ENCODE measurements at regions not wholly inside any gene's neighbourhood (a gene's known extent, or its start where the extent isn't known, plus 50 kb on each side); places are given as distances from the start of the nearest gene placed in this dataset.

DNA sequence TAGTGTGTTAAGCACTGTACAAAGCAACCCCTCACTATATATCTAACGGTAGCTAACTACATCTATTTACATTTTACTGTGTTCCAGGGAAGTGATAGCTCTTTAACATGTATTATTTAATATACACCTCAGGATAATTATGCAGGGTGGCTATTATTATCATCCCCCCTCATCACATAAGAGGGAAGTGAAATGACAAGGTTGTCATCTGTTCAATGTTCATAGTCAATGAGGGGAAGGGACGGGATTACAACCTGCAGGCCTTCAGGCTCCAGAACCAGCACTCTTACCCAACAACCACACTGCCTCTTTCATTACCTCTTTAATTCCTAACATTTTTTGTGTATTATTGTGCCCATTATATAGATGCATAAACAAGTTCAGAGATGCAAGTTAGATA, 238.7 kb upstream of the ANO3 start:
- DNase-seq (ENCODE audit: low read depth, low spot score) = no peak
- no peak overlapping the region for H3K4me3 ChIP-seq (ENCODE audit: low read length)

DNA sequence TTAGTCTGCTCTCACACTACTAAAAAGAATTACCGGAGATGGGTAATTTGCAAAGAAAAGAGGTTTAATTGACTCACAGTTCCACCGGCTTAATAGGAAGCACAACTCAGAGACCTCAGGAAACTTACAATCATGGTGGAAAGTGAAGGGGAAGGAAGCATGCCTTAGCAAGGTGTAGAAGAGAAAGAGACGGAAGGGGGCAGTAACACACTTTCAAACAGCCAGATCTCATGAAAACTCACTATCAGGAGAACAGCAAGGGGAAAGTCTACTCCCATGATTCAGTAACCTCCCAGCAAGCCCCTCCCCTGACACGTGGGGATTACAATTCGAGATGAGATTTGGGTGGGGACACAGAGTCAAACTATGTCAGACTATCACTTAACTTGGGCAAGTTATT, 236.6 kb upstream of the ANO3 start:
- no peak overlapping the region for H3K4me3 ChIP-seq (ENCODE audit: low read length)

DNA sequence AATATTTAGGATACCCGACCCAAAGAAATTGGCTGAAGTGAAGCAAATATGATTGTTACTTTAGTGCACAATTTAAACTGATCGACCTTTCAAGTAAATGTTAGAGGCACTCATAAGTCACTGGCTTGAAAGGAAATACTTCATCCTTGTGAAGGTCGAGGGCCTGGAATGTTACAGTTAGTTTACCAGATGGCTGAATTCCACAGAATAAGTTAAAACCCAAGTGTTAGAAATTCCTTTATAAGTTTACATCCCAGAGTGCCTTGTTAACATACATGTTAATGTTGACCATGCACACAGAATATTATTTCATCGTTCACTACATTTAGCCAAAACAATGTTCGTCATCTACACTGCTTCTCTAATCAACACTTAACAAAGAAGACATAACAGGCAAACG, 235.5 kb upstream of the ANO3 start:
- DNase-seq (ENCODE audit: low read depth, low spot score) = no peak
- no peak overlapping the region for H3K4me3 ChIP-seq (ENCODE audit: low read length)

More for the DNA sequence above, 236.6 kb upstream of the ANO3 start:
- no peak for DNase-seq (ENCODE audit: low read depth, low spot score)

DNA sequence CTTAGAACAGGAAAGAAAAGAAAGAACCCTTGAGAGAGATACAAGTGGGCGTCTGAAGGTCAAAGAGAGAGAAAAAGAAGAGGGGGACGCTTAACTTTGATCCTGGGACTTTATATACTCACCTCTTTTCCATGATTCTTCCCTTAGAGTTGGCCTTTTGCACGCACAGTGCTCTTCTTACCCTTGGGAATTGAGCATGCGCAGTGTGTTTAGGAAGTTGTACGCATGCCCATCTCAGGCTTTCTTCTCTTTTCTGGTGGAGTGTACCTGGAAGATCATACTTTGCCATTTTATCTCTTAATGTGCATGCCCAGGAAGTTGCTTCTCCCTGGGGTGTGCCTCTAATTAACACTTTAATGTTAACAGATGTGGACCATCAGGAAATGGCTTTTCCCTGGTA, 229.6 kb upstream of the ANO3 start:
- H3K4me3 ChIP-seq (ENCODE audit: low read length) = no peak overlapping the region
- no peak for DNase-seq (ENCODE audit: low read depth, low spot score)

DNA sequence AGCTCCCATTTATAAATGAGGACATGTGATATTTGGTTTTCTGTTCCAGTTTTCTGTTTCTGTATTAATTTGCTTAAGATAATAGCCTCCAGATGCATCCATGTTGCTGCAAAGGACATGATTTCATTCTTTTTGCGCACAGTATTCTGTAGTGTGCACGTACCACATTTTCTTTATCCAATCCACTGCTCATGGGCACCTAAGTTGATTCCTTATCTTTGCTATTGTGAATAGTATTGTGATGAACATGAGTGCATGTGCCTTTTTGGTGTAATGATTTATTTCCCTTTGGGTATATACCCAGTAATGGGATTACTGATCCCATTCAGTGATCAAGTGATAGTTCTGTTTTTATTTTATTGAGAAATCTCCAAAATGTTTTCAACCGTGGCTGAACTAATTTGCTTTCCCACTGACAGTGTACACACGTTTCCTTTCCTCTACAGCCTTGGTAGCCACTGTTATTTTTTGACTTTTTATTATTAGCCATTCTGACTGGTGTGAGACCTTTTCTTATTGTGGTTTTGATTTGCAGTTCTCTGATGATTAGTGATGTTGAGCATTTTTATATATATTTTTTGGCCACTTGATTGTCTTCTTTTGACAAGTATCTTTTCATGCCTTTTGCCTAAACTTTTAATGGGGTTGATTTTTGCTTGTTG, 226.0 kb upstream of the ANO3 start:
- DNase-seq (ENCODE audit: low read depth, low spot score) = no peak
- no peak overlapping the region for H3K4me3 ChIP-seq (ENCODE audit: low read length)

DNA sequence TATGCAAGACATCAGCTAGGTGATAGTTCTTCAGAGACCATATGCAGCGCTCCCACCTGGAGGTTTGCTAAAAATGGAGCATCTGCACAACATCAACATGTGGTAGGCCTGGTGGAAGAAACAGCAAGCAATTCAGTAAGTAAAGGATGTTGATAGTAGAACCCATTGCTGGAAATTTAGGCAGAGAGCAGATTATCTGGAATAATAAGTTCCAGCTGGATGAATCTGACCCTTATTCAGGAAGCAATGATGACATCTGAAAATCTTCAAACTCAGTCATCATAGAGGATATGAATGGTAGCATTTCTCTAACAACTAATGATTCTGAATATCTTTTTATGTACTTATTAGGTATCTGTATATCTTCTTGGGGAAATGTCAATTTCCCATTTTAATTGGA, 225.2 kb upstream of the ANO3 start:
- H3K4me3 ChIP-seq (ENCODE audit: low read length) = no peak overlapping the region
- DNase-seq (ENCODE audit: low read depth, low spot score) = no peak

DNA sequence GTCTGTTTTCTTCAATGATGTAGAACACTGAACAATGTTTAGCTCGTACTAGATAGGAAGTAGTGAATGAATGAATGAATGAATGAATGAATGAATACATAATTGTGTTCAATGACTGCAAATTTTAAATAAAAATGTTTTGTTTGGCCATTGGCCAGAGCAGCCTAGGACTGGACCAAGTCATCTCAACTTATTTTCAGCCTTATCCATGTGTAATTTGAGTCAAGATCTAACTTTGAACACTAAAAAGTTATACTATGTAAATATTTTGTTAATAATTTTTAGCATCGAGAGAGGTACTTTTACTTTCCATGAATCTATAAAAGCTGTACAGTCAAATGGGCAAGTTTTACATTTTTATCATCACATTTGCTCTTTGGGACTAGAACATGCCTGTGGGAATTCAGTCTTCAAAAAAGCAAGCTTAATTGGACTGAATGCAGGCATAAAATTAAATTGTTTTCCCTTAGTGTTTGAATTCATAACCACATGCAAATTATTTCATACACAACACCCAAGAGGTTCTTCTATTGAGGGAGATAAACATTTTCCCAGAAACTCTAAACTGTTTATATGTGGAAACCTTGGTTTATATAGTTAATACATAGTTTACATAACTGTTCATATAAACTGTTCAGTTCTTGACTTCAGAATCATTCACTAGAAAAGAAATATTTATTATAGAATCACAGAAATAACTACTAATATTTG, 222.1 kb upstream of the ANO3 start:
- no peak for DNase-seq (ENCODE audit: low read depth, low spot score)
- no peak overlapping the region for H3K4me3 ChIP-seq (ENCODE audit: low read length)

DNA sequence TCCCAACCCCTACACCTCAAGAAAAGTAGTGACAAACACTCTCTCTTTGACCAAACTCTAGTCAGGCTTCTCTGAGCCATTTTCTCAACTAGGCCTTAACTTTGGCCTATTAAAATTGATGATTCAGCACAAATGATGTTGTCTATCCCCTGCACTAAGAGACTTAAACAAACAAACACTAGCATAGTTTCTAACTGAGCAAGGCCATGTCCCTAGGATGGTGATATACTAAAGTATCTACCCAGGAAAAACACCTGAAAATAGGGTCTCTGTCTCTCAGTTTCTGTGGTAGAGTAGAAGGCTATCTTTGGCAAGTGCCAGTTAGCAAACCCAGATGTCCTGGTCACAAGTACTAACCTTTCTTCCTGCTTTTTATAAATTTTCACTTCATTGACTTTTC, 219.7 kb upstream of the ANO3 start:
- no peak for DNase-seq (ENCODE audit: low read depth, low spot score)

DNA sequence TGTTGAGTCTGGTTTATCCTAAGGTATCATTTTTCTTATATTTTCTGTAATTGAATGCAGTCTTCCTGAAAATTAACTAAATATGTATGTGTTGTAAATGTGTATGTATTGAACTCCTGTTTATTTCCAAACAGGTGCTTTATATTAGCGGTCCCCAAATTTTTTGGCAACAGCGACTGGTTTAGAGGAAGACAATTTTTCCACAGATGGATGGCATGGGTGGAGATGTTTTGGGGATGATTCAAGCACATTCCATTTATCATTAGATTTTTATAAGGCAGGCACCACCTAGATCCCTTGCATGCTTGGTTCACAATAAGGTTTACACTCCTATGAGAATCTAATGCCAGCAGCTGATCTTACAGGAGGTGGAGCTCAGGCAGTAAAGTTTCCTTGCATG, 210.5 kb upstream of the ANO3 start:
- no peak for DNase-seq (ENCODE audit: low read depth, low spot score)

More for the DNA sequence above, 219.7 kb upstream of the ANO3 start:
- H3K4me3 ChIP-seq (ENCODE audit: low read length) = no peak overlapping the region

DNA sequence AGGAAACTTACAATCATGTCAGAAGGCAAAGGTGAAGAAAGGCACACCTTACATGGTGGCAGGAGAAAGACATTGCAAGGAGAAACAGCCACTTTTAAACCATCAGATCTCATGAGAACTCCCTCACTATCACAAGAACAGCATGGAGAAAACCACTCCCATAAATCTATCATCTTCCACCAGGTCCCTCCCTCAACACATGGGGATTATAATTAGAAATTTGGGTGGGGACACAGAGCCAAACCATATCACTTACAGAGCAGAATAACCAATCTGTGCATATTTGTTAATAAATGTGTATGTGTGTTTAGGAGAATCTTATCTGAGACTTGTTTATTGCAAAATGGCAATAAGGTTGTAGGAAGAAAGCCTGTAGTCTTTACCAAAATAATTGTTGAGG, 205.2 kb upstream of the ANO3 start:
- no peak overlapping the region for H3K4me3 ChIP-seq (ENCODE audit: low read length)
- DNase-seq (ENCODE audit: low read depth, low spot score) = no peak

More for the DNA sequence above, 210.5 kb upstream of the ANO3 start:
- no peak overlapping the region for H3K4me3 ChIP-seq (ENCODE audit: low read length)

DNA sequence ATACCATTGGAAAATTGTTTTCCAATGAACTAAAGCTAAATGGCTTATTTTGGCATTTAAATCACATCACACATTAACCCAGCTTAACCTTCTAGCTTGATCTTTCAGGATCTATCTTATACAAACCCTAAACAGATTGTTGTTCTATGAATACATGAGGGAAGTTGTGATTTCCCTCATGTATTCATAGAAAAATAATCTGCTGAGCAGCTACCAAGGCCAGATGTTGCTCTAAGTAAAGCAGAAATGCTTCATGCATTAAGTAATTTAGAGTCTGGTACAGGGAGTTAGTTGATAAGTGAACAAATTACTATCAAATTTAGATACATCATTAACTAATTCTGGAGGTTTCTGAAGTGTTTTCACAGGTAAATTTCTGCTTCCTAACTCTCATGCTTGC, 204.6 kb upstream of the ANO3 start:
- no peak for DNase-seq (ENCODE audit: low read depth, low spot score)
- H3K4me3 ChIP-seq (ENCODE audit: low read length) = no peak overlapping the region

DNA sequence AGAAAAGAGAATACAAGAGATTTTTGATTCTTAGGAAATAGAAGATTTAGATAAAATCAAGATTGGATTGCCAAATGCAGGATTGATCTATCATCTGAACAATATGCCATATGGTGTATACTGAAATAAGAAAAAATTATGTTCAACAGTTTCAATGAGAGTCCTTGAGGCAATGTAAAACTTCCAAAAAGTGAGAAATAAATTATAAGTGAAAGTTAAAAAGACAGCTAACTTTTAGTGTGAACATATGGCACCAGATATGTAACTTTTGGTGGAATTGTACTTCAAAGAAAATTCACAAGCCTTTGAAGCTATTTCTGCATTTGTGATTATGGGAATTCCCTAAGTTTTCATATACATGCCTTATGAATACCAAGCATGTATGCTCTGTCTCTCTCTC, 200.5 kb upstream of the ANO3 start:
- no peak overlapping the region for H3K4me3 ChIP-seq (ENCODE audit: low read length)
- no peak for DNase-seq (ENCODE audit: low read depth, low spot score)

DNA sequence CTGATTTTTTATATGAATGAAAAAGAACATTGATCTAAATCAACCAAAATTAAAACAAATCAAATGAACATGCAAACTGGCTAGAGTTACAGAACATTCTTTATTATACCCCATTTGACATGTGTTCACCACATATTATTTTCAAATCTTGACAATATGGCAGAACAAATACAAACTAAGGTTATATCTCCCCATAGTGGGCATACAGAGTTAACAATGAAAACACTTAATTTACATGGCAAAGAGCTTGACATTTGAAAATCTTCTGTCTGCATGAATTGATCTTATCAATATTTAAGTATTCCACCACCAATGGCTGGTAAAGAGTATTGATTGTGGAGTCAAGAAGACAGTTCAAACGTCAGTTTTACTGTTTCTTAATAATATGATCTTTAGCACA, 197.9 kb upstream of the ANO3 start:
- no peak overlapping the region for H3K4me3 ChIP-seq (ENCODE audit: low read length)
- no peak for DNase-seq (ENCODE audit: low read depth, low spot score)

DNA sequence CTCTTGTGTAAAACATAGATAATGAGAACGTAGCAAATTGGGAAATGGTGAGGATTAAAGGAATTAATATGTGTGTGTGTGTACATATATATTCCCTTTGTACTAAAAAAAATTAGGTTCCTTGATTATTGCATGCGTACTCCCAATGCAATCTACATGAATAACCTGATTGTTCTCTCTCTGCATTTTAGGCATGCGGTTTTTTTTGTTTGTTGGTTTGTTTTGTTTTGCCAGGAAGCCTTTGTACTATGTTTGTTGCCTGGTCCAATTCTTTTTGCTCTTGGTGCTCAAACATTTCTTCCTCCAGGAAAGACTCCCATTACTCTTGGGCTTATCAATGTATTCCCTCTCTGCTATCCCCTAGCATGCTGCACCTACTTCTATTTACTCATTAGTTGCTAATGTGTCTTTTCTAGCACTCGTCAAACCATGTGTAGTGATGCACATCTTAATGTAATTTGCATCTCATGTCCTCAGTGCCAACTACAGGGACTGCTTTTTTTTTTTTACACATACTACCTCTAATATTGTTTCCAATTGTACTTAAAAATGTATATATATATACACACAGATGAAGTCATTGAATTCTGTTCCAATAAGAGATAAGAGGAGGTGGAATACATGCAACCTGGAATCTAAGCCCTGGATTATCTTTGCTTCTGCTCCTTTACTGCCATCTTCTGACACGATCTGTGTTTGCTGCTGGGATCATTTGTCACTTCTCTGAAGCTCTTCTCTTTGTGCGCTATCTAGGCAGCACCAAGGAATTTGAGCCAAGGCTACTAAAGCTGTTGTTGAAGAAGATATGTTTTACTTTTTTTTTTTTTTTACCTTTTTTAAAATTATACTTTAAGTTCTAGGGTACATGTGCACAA, 197.2 kb upstream of the ANO3 start:
- DNase-seq (ENCODE audit: low read depth, low spot score) = no peak

DNA sequence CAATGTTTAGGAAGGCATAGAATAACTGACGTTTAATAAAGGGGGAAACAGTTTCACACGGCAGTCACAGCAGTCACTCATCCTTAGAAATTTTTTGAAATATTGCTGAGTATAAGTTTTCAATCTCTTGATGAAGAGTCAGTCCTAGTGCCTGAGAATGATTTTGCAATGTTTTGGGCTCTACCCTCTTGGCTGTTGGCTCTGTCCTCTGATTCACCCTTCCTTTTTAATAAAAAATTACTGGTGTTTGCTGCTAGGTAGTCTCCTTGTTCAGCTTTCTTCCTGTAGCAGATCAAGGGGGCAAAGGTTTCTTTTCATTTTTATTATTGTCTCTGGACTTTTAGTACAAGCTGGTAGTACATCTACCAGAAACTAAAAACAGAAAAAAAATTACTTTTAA, 194.3 kb upstream of the ANO3 start:
- H3K4me3 ChIP-seq (ENCODE audit: low read length) = no peak overlapping the region
- no peak for DNase-seq (ENCODE audit: low read depth, low spot score)

More for the DNA sequence above, 197.2 kb upstream of the ANO3 start:
- no peak overlapping the region for H3K4me3 ChIP-seq (ENCODE audit: low read length)

DNA sequence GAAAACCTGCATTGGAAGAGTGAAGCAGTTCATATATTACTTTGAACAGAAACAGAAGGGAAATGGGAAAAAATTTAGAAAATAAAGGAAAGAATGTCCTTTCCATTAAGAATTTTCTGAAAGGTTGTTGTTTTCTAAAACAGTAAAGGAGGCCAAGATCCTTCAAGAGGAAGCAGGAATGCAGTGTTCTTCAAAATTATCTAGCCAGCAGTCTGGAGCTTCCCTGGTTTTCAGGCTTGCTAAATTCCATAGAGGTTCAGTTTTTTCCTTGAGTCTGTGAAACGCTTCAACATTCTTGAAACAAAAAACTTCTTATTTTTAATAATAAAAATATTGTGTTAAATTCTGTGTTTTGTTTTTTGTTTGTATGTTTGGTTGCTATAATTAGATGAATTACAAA, 189.0 kb upstream of the ANO3 start:
- no peak overlapping the region for H3K4me3 ChIP-seq (ENCODE audit: low read length)
- no peak for DNase-seq (ENCODE audit: low read depth, low spot score)

DNA sequence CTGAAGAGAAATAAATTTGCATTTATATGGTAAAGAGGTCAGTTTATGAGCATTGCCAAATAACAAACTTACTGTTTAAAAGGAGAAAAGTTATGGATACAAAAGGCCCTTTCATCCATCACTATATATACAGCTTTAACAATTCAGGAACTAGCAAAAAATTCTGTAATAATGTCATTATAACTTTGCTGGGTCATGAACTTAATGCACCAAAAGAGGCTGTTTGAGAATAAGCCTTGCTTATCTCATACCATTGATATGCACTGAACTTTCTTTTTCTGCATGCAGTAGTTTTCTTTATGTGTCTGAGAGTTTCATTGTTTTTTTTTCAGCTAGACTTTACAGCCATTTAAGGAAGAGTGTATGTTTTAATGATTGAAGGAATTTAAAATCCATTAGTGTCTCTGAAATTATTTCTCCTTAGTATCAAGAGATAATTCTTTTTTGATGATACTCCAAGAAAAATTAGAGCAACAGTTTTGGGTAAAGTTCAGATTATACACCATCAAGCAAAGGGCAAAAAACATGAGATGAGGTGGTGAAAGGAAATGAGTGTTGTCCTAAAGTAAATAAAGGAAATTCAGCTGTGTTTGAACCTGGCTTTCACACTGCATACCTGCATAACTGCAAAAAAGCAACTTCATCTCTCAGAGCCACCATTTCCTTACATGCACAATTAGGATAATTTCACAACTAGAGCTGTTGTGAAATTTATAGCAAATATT, 188.2 kb upstream of the ANO3 start:
- no peak overlapping the region for H3K4me3 ChIP-seq (ENCODE audit: low read length)
- no peak for DNase-seq (ENCODE audit: low read depth, low spot score)

DNA sequence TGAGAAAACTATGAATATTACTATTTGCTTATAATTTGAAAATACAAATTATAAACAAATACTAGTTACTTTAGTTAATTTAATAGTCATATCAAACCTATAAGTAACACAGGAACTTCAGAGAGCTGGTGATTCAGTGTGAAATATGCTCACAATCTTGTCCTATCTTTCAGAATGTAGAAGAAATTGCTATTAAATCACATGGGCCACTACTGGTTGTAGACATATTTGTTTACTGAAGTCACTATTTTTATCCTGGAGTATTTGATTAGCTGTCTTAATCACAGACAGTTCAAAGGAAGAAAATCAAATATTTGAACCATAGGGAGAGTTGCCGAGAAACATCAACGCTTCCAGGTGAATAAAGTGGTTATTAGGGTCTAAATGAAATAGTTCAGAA, 187.6 kb upstream of the ANO3 start:
- no peak overlapping the region for H3K4me3 ChIP-seq (ENCODE audit: low read length)
- DNase-seq (ENCODE audit: low read depth, low spot score) = no peak

DNA sequence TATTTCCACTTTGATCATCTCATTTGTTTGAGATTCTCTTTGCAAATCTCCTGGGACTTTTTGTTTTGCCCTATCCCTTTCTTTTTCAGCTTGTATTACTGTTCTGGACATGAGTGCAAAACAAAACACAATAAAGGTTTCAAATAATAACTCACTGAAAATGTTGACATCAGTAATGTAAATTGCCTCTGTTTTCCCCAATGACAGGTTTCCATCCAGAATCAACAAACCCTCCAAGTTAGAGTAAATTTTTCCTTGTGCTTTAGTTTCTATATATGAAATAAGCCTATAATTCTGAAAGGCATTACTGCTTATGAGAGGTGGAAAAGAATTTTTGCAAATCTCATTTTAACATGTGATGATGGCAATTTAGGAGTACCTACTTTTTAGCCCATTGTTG, 187.0 kb upstream of the ANO3 start:
- no peak for DNase-seq (ENCODE audit: low read depth, low spot score)
- H3K4me3 ChIP-seq (ENCODE audit: low read length) = no peak overlapping the region

DNA sequence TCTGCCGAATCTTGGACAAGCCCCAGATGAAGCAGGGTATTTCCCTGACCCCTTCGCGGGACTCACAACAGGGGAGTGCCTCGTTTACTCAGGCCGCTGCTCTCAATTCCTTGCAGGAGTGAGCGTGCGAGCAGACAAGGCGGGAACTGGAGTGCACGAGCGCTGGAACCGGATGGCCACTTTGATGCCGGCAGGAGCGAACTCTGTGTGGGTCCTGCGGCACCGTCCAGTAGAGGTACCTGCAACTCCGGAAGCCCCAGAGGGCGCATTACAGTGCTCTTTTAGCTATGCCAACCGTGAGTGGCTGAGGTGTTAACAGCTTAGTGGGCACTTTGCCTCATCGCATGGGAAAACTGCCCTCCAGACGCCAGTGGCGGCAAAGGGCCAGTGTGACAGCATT, 182.3 kb upstream of the ANO3 start:
- H3K4me3 ChIP-seq (ENCODE audit: low read length) = no peak overlapping the region
- DNase-seq (ENCODE audit: low read depth, low spot score) = no peak

All from Jurkat, Clone E6-1 (cell line).